ENCODE measurements at regions not wholly inside any gene's neighbourhood (a gene's known extent, or its start where the extent isn't known, plus 50 kb on each side); places are given as distances from the start of the nearest gene placed in this dataset.

DNA sequence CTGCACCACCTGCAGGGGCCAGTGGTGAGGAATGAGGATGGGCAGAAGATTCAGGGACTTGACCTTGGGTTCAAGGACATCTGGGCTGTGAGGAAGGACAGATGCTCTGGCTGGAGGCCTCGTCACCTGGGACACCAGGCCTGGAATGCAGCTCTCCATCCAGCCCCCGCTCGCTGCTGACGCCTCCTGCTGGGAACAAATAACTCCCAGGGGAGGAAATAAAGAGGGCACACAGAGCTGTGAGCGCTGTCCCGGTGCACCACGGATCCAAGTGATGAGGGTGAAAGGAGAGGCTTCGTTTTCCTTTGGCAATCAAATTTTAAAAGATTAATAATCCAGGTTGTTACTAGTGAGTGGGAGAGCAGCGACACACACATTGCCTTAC lies 368.0 kb upstream of the MYT1L start:
- Histone ChIP-seq H3K27ac (ENCODE audit: insufficient read depth, low read length) (no peak overlapping the region), H3K4ac (ENCODE audit: low read depth, low read length) (no peak overlapping the region), H3K14ac (replicated peaks; ENCODE audit: low read depth, low read length) (no peak overlapping the region), H3K27me3 (ENCODE audit: control insufficient read depth, insufficient read depth, low read length) (no peaks in the 10 kb centered on the region), H2AFZ (replicated peaks; ENCODE audit: low read length, poor library complexity) (no peak overlapping the region), H2BK20ac (ENCODE audit: low read depth, low read length) (no peak overlapping the region), H3K18ac (ENCODE audit: low read depth, low read length) (no peak overlapping the region), H2BK15ac (ENCODE audit: low read depth, low read length) (no peak overlapping the region), H3K9me1 (ENCODE audit: insufficient read depth, low read length) (no peaks in the 10 kb centered on the region), H2BK5ac (ENCODE audit: low read depth, low read length, poor library complexity, severe bottlenecking) (no peak overlapping the region), H3K79me1 (ENCODE audit: low read depth in 1 of 2, low read length in 2 of 2) (no peaks in the 10 kb centered on the region), H4K20me1 (ENCODE audit: insufficient read depth, low read length) (no peaks in the 10 kb centered on the region), H3K56ac (ENCODE audit: extremely low read depth, insufficient read depth, low read length) (no peak overlapping the region), H2AK5ac (ENCODE audit: low read depth, low read length) (no peak overlapping the region), H2BK120ac (ENCODE audit: low read depth, low read length) (no peak overlapping the region), H3K9me3 (ENCODE audit: control insufficient read depth, insufficient read depth, low read length) (peaks cover 43% of the 10 kb centered on the region), H4K8ac (ENCODE audit: low read depth in 2 of 2, low read length in 2 of 2) (no peak overlapping the region), H3K4me2 (ENCODE audit: low read depth, low read length) (no peak overlapping the region), H2AK9ac (replicated peaks; ENCODE audit: low read depth, low read length, poor library complexity) (no peak overlapping the region), H3K23ac (ENCODE audit: low read depth, low read length) (no peak overlapping the region), H4K91ac (ENCODE audit: insufficient read depth, low read depth, low read length) (no peak overlapping the region), H3K4me1 (ENCODE audit: control insufficient read depth, insufficient read depth, low read length) (no peaks in the 10 kb centered on the region), H3K36me3 (ENCODE audit: control insufficient read depth, insufficient read depth, low read length) (no peaks in the 10 kb centered on the region), H3K4me3 (ENCODE audit: insufficient read depth, low read depth, low read length) (no peak overlapping the region), H4K5ac (ENCODE audit: low read depth, low read length) (no peak overlapping the region), H3K9ac (ENCODE audit: low read depth, low read length) (no peak overlapping the region)
- ChIA-PET CTCF (no interaction called here), POLR2A (ENCODE audit: unreplicated experiment) (no interaction called here)
- no CpG with 5 or more reads among the region's 9 CpGs for WGBS, 2 experiments (ENCODE audit: extremely low coverage in 2 of 2, insufficient read length in 1 of 2)
- BruUV-seq (replicated peaks), result no TSS peak
- intact Hi-C loops (cut with micrococcal nuclease), result no loop called here
- in situ Hi-C loops (cut with MboI; ENCODE audit: low sequenced_read_pairs), result no loop called here
- dilution Hi-C loops (cut with HindIII; ENCODE audit: low sequenced_read_pairs, unreplicated experiment), result no loop called here
- ATAC-seq (ENCODE audit: low read depth) (no peak), DNase-seq (no peak)
- TF ChIP-seq CHD1 (IDR thresholded peaks at IDR 0.05; ENCODE audit: low read depth, low read length) (no peak), BHLHE40 (IDR thresholded peaks at IDR 0.05; ENCODE audit: low read depth, low read length) (no peak), MAFK (IDR thresholded peaks at IDR 0.05; ENCODE audit: low read depth, low read length) (no peak), RFX5 (IDR thresholded peaks at IDR 0.05; ENCODE audit: low read depth, low read length) (no peak), RAD21 (IDR thresholded peaks at IDR 0.05; ENCODE audit: low read length) (no peak), MAZ (IDR thresholded peaks at IDR 0.05; ENCODE audit: borderline replicate concordance, low read depth, low read length) (no peak), CEBPB (IDR thresholded peaks at IDR 0.05; ENCODE audit: low read depth, low read length) (no peak), RCOR1 (IDR thresholded peaks at IDR 0.05; ENCODE audit: insufficient replicate concordance, low read length) (no peak), FOS (IDR thresholded peaks at IDR 0.05; ENCODE audit: low read depth, low read length) (no peak), SMC3 (IDR thresholded peaks at IDR 0.05; ENCODE audit: low read depth, low read length) (no peak)
- TF ChIP-seq, protein P1, sequence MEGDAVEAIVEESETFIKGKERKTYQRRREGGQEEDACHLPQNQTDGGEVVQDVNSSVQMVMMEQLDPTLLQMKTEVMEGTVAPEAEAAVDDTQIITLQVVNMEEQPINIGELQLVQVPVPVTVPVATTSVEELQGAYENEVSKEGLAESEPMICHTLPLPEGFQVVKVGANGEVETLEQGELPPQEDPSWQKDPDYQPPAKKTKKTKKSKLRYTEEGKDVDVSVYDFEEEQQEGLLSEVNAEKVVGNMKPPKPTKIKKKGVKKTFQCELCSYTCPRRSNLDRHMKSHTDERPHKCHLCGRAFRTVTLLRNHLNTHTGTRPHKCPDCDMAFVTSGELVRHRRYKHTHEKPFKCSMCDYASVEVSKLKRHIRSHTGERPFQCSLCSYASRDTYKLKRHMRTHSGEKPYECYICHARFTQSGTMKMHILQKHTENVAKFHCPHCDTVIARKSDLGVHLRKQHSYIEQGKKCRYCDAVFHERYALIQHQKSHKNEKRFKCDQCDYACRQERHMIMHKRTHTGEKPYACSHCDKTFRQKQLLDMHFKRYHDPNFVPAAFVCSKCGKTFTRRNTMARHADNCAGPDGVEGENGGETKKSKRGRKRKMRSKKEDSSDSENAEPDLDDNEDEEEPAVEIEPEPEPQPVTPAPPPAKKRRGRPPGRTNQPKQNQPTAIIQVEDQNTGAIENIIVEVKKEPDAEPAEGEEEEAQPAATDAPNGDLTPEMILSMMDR (conservative IDR thresholded peaks at IDR 0.05; ENCODE audit: low read depth, low read length), result no peak
- TF ChIP-seq, protein P2, sequence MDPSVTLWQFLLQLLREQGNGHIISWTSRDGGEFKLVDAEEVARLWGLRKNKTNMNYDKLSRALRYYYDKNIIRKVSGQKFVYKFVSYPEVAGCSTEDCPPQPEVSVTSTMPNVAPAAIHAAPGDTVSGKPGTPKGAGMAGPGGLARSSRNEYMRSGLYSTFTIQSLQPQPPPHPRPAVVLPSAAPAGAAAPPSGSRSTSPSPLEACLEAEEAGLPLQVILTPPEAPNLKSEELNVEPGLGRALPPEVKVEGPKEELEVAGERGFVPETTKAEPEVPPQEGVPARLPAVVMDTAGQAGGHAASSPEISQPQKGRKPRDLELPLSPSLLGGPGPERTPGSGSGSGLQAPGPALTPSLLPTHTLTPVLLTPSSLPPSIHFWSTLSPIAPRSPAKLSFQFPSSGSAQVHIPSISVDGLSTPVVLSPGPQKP (IDR thresholded peaks at IDR 0.05; ENCODE audit: borderline replicate concordance, low read depth, low read length), result no peak
- TF ChIP-seq, protein P3, sequence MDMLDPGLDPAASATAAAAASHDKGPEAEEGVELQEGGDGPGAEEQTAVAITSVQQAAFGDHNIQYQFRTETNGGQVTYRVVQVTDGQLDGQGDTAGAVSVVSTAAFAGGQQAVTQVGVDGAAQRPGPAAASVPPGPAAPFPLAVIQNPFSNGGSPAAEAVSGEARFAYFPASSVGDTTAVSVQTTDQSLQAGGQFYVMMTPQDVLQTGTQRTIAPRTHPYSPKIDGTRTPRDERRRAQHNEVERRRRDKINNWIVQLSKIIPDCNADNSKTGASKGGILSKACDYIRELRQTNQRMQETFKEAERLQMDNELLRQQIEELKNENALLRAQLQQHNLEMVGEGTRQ (IDR thresholded peaks at IDR 0.05; ENCODE audit: low read depth, low read length), result no peak
